Stimulated activated CD8-positive, alpha-beta memory T cell treated with anti-CD3 and anti-CD28 coated beads, Interleukin-4, amount 100 ng/mL, for 48 hours (primary cell): ENCODE measurements at regions not wholly inside any gene's neighbourhood (a gene's known extent, or its start where the extent isn't known, plus 50 kb on each side); places are given as distances from the start of the nearest gene placed in this dataset.
"Not testable (repeated sequence)": the region's sequence is repeated elsewhere in the genome, so short reads cannot be mapped to it uniquely, and the experiment has no call there.

Source experiments
- DNase-seq: peaks from one replicate; pipeline ENCODE4 v3.0.0-alpha.2; 2020

DNA sequence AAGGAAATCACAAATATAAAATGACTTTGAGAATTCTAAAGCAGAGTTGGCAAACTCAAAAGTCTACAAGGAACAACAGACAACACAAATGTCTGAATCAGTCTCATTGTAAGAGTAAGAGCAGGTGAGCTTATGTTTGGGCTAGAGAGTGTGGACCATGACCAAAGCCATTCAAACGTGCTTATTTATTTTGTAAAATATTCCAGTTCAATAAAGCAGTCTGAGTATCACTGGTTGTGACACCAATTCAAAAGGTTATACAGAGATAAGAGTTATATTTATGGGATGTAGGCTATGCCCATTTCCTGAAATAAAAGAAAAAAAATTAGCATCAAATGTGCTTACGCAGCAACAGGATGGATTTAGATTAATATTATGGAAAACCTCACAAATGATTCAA is 251.6 kb downstream of the KLF5 start:
- no peak for DNase-seq

DNA sequence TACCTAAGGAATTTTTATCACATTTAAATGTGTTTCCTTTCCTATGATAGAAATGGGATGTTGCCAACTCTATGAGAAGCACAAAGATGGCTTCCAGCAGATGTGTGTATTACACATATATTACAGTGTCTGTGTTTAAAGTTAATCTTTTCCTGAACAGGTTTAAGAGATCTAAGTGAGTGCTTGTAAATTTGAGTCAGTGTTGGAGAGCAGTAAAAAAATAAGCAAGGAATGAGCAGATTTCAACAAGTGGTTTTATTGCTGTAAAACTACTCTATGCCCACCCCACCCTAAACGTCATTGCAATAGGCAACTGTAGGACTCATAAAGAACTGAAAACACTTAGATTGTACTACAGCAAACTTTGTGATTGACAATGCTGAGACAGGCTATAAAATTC is 248.7 kb downstream of the KLF5 start:
- no peak for DNase-seq

DNA sequence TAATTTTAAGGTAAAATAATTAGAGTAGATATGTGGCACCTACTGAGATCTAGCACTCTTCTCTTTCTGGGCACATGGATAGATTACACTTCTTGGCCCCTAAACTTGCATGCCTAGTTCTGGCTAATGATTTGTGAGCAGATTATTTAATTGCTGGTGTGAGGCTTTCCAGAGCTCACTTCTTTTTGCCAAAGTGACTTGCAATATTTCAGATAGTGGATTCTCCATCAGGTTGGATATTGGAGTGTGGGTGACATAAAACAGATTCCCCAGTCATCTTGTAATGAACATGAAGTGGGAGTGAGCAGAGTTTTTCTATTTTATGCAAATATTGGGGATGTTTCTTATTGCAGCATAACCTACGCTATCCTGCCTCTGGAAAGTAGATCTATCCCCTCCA is 247.9 kb downstream of the KLF5 start:
- DNase-seq = no peak

DNA sequence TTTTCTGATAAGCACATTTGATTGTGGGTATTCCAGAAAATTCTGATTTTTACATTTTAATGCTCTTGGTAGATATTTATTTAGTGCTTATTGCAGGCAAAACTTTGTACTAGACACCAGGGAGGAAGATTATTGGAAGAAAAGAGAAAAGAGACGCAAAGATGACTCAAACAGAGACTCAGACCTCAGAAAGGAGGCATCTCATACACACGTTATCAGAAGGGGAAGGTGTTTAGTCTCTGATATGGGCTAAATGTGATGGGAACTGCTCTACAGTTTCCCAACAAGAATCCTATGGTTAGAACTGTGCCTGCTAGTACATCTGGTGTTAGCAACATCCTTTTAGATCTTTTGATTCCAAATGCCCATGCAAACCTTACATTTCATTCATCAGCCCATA is 245.6 kb downstream of the KLF5 start:
- DNase-seq = no peak

DNA sequence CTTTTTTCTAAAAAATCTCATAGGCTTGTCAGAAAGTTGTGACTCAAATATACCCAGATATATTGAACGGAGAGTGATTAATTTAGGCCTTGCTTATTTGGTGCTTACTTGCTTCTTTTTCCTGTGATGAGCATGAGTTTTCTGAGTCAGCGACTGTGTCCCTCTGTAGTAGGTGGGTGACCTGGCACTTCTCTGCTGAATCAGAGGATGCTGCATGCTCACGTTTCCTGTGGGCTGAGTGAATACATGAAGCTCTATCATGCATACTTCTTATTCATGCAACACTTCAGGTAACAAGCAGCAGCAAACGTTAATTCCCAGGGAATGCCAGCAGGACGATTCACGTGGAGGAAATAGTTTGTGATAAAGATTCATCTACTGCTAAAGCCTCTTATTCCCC is 245.0 kb downstream of the KLF5 start:
- DNase-seq = peak; percentile 42

DNA sequence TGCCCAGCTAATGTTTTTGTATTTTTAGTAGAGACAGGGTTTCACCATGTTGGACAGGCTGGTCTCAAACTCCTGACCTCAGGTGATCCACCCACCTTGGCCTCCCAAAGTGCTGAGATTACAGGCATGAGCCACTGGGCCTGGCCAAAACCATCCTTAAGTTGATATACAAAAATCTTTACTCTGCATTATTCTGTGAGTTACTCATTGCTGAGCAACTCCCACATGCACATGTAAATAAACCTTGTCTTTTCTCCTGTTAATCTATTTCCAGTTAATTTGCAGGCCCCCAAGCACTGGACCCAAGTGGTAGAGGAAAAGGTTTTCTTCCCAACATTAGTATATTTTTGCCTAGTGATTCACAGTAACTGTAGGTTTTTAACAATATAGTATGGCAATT is 242.8 kb downstream of the KLF5 start:
- not testable (repeated sequence) for DNase-seq

DNA sequence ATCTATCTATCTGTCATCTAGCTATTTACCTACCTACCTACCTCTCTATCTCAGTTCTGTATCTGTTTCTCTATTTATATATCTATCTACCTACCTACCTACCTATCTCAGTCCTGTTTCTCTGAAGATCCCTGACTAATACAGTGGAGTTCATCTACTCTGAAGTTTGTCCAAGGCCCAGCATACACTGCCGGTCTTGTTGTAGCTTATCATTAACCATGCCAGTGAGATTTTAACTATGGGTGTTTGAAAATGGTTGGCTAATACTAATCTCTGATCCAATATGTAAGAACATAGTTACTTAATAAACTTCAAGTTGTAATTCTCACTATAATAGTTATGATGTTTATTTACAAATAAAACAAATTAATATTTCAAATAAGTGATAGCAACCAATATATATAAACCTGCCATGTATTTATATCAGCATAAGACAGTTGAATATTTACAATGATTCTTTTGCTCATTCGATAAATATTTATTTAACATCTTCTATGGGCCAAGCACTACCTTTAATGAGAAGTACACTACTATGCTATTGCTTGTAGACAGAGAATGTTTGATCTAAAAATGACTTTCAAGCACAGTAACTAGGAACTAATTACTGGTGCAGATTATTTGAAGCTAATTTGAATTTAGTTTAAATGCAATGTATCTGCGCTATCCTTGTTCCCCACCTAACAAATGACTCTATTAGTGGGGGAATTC is 242.1 kb downstream of the KLF5 start:
- DNase-seq = no peak

DNA sequence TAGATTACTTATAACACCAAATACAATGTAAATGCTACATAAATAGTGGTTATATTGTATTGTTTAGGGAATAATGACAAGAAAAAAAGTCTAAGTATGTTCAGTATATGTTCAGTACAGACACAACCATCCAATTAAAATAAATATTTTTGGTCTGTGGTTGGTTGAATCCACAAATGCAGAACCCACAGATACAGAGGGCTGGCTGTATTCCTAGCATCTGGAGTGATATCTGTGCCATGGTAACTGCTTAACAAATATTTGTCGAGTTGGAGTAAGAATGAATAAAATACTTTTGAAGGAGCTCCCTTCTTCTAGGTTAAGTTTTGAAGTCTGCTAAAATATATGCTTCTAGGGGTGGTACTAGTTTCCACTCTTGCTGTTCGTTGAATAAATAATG is 241.0 kb downstream of the KLF5 start:
- DNase-seq = no peak

DNA sequence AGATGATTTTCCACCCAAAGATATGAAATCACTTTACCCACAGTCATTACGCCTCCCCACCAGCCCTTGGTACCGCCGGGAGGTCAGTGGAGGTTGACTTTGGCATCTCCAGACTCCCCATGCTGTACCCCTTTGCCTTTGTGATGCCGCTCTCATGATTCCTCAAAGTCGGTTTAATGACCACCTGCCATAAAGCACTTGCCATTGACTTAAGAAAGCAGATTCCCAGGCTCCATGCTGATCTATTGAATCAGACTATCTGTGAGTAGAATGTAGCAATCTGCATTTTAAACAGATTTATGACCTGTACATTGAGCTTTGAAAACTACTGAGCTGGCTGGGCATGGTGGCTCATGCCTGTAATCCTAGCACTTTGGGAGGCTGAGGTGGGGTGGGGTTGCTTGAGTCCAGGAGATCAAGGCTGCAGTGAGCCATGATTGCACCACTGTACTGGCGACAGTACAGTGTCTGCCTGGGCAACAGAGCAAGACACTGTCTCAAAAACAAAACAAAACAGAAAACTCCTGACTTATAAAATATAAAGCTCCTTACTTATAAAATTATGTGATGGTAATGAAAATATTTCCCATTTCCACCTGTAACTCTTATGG is 235.2 kb downstream of the KLF5 start:
- DNase-seq = no peak

DNA sequence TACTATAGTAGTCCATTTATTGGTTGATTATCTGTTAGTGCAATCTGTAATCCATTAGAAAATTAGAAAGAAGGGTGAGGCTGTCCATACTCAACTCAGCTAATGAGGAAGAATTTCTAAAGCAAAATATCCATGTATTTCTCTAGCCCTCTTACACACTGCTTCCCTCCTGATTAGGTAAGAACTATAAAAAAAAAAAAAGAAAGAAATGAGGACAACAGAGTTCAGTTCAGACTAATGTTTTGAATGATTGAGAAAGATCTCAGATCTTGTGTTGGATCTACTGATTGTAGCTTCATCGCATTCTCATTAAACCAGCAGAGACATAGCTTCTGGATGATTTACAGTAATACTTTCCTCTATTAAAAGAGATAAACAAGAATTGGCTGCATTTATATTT is 233.3 kb downstream of the KLF5 start:
- no peak for DNase-seq

DNA sequence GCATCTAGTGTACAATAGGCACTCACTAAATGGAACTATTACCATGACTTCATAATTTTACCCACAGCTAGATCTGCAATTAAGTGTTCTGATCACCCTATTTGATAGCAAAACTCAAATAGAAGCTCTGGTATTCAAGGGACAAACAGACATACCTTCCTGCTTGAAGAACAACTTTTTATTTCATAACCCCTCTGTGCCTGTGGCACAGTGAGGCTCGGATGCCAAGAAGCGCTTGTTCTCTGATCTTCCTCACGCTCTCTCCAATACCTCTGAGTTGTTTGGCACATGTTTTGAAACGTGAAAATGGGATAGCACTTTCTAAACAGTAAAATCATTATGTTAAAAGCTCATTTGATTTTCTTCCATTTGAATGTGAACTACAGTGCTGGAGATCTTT is 232.0 kb downstream of the KLF5 start:
- no peak for DNase-seq

DNA sequence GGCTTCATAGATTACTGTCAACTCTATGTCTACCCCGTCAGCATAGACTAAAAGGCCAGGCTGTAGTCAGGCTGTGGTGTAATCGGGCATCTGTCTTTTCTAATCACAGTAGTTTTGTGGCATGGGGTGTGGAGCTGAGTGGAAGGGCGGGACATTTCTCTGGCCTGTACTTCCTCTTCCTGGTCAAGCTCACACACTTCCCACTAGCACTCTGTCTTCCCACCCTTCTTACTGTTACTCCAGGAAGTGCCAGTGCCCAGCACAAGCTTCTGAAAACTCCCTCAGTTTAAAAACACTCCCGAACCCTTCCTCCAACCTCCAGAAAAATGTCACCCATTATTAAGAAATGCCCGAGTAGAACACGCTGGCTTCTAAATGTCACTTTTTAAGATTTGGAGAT is 229.8 kb downstream of the KLF5 start:
- DNase-seq = no peak

DNA sequence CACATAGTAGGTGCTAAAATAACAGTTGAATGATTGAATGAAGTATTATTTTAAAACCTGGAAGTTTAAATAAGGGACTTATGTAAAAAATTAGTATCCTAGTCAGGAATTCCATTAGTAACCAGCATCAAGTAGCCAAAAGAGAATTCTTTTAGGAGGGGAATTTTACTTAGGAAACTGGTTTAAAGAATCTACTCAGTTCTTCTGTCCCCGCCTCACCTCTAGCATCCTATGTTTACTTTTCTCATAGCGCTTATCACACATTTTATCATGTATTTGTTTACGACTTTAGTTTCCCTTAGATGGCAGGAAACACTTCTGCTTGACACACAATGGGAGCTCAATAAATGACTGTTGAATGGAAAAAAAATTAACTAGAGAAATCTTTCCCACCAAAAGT is 229.0 kb downstream of the KLF5 start:
- DNase-seq = no peak

DNA sequence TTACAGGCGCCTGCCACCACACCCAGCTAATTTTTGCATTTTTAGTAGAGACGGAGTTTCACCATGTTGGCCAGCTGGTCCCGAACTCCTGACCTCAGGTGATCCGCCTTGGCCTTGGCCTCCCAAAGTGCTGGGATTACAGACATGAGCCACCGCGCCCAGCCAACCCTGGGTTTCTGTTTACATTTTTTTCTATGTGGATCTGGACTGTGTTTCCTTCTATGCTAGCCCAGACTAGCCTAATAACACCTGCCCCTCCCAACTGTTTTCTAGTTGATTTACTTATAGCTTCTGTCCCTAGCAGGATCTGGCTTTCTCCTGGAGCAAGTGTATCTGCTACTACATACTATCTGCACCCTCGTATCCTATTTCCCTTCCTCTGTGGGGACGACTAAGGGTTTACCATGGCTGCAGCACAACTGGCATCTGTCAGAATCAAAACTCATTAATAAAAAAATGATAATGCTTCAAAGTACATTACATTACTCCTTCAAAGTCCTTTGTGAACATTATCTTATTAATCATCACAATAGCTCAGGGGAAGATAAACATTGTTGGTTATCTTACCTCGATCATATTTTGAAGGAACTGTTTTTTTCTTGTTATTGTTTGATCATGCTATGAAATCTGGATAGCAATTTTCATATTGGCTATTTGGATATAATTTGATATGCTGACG is 228.3 kb downstream of the KLF5 start:
- DNase-seq = no peak

DNA sequence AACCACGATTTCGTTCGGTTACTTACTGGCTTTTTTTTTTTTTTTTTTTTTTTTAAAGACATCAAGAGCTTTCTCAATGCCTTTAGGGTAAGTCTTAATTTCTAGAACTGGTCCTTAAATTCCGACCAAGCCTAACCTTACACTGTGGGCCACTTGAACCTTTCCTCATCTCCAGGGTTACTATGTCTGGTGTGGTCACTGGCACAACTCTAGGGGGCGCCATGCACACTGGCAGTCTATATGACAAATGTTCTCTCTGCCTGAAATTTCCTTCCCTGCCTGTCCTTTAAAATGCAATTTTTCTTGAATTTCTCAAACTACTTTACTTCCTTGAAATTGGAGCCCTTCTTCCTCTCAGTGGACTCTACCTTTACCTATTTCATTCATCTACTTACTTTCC is 227.4 kb downstream of the KLF5 start:
- DNase-seq = no peak

DNA sequence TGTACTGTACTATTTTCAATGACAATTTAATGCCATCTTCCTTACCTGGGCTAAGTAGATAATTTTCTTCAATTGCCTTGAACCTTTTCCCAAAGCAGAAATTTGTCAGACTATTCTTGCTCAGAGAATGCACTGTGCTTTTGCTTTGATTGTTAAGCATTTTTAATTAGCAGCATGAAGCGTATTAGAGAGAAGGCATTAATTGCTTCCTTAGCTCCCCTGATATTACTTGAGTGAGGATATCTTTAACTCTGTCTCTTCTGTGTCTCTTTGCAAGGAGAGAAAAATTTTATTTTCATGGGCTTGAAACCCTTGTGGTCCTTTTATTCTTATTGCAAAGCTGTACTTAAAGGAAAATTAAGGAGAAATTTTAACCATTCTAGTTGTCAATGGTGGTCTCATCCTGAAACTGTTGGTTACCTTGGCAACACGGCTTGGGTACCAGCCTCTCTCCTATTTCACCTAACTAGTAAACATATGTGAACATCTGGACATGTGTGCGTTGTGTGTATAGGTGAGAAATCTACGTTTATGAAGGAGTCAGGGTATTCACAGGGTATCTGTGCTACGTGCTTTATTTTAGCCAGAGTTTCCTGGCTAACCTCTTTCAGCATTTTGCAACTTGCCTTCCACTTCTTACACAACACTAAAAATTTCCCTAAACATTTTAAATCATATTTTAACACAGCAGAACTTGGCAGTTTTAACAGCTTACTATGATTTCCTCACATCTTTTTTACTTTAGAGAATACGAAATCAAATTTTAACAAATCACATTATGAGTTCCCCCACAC is 225.5 kb downstream of the KLF5 start:
- no peak for DNase-seq

DNA sequence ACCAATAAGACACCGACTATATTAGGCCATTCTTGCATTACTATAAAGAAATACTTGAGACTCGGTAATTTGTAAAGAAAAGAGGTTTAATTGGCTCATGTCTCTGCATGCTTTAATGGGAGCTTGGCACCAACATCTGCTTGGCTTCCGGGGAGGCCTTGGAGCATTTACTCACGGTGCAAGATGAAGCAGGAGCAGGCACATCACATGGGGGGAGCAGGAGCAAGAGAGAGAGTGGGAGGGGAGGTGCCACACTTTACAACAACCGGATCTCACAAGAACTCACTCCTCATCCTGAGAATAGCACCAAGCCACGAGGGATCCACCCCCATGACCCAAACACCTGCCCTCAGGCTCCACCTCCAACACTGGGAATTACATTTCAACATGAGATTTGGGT is 224.8 kb downstream of the KLF5 start:
- no peak for DNase-seq

DNA sequence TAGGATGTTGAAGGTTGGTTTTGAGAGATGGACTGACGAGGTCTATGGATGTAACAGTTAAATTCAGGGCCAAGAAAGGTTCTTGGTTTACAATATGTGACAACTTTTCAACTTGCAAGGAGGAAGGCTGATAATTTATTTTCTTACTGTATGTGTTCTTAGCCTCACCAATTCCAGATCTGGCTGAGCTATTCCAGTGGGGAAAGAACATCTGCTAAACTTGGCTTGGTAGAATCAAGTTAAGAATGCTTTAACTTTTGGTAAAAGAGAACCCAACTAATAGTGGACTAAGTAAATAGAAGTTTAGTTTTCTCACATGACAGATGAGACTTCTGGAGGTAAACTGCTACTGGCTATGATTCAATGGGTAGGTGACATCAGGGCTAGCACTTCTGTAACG is 222.9 kb downstream of the KLF5 start:
- no peak for DNase-seq

DNA sequence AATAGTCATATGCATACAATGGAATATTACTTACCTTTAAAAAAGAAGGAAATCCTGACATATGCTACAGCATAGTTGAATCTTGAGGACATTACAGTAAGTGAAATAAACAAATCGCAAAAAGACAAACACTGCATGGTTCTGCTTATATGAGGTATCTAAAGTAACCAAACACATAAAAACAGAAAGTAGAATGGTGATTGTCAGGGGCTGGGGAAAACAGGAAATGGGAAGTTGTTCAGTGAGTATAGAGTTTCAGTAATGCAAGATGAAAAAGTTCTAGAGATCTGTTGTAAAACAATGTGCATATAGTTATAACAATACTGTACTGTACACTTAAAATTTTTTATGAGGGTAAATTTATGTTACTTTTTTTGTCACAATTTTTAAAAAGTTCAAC is 219.4 kb downstream of the KLF5 start:
- no peak for DNase-seq

DNA sequence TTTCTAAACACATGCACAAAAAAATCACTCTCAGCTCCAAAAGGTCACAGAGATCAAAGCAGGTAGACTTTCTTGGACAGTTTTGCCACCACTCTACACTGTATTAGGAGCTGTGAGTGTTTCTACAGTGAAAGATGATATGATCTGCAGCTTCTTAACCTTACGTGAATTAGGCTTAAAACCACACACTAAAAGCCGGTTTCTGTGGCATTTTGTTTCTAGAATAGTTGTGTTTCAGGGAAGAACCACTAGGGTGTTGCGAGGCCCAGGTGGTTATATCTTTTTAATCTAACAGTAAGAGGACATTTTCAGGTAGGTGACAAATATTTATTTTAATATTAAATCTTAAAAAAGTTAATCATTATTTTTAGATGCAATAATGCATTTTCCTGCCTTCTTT is 216.4 kb downstream of the KLF5 start:
- no peak for DNase-seq

DNA sequence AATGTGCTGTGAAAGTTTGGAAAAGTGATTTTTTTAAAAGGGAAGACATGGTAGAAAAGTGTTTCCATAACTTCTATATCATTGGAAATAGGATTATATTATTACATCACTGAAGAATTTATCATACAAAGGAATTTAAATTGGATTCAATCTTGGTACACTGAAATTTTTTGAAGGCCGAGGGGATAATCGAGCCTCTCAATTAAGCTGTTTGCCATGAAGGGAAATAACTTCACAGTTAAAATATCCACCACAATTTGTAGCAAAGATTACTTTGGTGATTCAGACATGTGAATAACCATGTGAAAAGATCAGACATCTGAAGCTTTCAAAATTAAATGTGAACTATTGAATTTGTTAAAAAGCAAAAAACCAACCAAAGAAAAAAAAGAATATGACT is 215.3 kb downstream of the KLF5 start:
- no peak for DNase-seq

DNA sequence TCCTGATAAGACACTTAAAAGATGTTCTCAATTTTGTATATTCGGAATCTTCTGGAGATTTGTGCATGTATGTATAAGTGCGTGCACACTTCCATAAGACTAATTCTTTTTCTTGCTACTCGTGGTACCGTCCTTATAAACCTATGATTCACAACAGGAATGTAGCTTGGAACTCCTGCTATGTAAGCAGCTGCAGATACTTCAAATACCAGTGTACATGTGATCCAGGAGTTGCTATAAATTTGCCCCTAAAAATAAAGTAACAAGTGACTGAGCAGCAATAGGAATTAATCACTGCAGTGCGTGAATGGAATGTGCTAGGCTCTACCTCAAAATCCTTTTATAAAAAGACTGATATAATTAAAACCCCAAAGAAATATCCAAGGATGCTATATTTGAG is 214.9 kb downstream of the KLF5 start:
- no peak for DNase-seq

DNA sequence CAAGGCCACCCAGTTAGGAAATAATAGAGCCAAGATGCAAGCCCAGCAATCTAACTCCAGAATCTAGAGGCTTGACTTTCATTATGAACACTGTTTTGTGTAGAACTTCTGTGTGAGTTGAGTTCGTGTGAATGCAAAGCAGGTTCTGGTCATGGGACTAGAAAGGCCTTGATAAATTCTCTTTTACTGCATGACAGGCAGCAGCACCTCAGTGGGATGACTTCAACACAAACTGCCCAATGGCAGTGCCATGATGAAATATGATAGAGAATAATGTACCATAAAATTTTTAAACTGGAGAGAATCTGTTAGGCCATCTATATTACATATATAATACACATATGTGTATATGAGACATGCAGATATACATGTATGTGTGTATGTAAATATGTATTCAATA is 214.5 kb downstream of the KLF5 start:
- no peak for DNase-seq

DNA sequence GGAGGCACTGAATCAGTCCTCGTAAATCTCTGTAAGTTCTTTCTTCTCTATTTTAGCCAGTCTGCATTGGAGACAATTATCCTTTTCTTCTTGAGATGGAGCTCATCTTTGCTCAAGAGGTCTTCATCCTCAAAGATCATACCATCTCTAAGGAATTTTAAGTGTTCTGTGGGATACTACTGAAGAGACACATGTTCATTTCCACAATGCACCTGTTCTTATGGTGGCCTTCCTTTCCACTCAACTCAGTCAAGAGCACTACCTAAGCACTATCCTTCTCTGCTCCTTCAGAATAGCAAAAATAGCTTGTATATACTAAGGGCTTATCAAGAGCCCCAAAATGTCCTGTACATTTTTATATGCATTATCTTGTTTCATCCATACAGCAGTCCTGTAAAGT is 214.0 kb downstream of the KLF5 start:
- DNase-seq = no peak
